ENCODE measurements at regions not wholly inside any gene's neighbourhood (a gene's known extent, or its start where the extent isn't known, plus 50 kb on each side); places are given as distances from the start of the nearest gene placed in this dataset.

- no peak overlapping the region for H3K27ac Mint-ChIP-seq
- 86% methylated on average over 6 of the region's 7 CpGs for WGBS (ENCODE audit: insufficient coverage)
- no peak for TF ChIP-seq CTCF (IDR thresholded peaks at IDR 0.05)
Measured at GRCh38 chr13:24087605-24088225, 72.8 kb upstream of the SPATA13 start.

GRCh38 chr13:24090049-24090448 lies 70.5 kb upstream of the SPATA13 start:
- Histone ChIP-seq H3K27ac (ENCODE audit: low read depth in 1 of 2, low read length in 2 of 2) (no peak overlapping the region), H3K4me1 (ENCODE audit: control insufficient read depth in 1 of 2, insufficient read depth in 2 of 2, low read length in 2 of 2) (no peaks in the 10 kb centered on the region), H3K79me2 (ENCODE audit: insufficient read depth, low read length) (no peaks in the 10 kb centered on the region), H3K9me3 (replicated peaks in 1 of 2; ENCODE audit: control insufficient read depth in 1 of 2, insufficient read depth in 1 of 2, low read length in 2 of 2) (no peaks in the 10 kb centered on the region), H3K4me3 (replicated peaks in 1 of 3; ENCODE audit: low read depth in 2 of 3, low read length in 3 of 3) (no peak overlapping the region), H2AFZ (ENCODE audit: insufficient read depth, low read depth, low read length, poor library complexity, severe bottlenecking) (no peak overlapping the region), H3K36me3 (replicated peaks in 1 of 2; ENCODE audit: control insufficient read depth in 1 of 2, insufficient read depth in 2 of 2, low read length in 2 of 2) (no peaks in the 10 kb centered on the region), H3K4me2 (replicated peaks; ENCODE audit: extremely low read depth, low read length, poor library complexity, severe bottlenecking) (no peak overlapping the region), H3K27me3 (ENCODE audit: control insufficient read depth in 2 of 2, insufficient read depth in 2 of 2, low read length in 2 of 2) (no peaks in the 10 kb centered on the region), H4K20me1 (ENCODE audit: insufficient read depth, low read length) (no peaks in the 10 kb centered on the region), H3K9ac (ENCODE audit: insufficient read depth, low read length, poor library complexity, severe bottlenecking) (no peak overlapping the region)
- 100% methylated on average over 1 of the region's 1 CpG for WGBS (ENCODE audit: insufficient coverage)
- no peak overlapping the region for H3K4me3 Mint-ChIP-seq
- no peaks in the 10 kb centered on the region for H3K9me3 Mint-ChIP-seq
- H3K4me1 Mint-ChIP-seq: no peaks in the 10 kb centered on the region
- intact Hi-C loops (cut with micrococcal nuclease): no loop called here
- H3K27me3 Mint-ChIP-seq (ENCODE audit: low read depth in 3 of 3): peaks cover 0 to 5% (median 3%) of the 10 kb centered on the region in 3 donors
- TF ChIP-seq CTCF (IDR thresholded peaks at IDR 0.05): no peak
- H3K27ac Mint-ChIP-seq: no peak overlapping the region
- H3K36me3 Mint-ChIP-seq: no peaks in the 10 kb centered on the region
- DNase-seq: peak in 1 of 3 donors; percentile 5

More at GRCh38 chr13:24087605-24088225, 72.8 kb upstream of the SPATA13 start:
- Histone ChIP-seq H2AFZ (ENCODE audit: insufficient read depth, low read depth, low read length, poor library complexity, severe bottlenecking) (no peak overlapping the region), H3K79me2 (ENCODE audit: insufficient read depth, low read length) (no peaks in the 10 kb centered on the region), H4K20me1 (ENCODE audit: insufficient read depth, low read length) (no peaks in the 10 kb centered on the region), H3K4me2 (replicated peaks; ENCODE audit: extremely low read depth, low read length, poor library complexity, severe bottlenecking) (no peak overlapping the region), H3K4me1 (ENCODE audit: control insufficient read depth in 1 of 2, insufficient read depth in 2 of 2, low read length in 2 of 2) (no peaks in the 10 kb centered on the region), H3K9me3 (replicated peaks in 1 of 2; ENCODE audit: control insufficient read depth in 1 of 2, insufficient read depth in 1 of 2, low read length in 2 of 2) (no peaks in the 10 kb centered on the region), H3K27me3 (ENCODE audit: control insufficient read depth in 2 of 2, insufficient read depth in 2 of 2, low read length in 2 of 2) (no peaks in the 10 kb centered on the region), H3K27ac (ENCODE audit: low read depth in 1 of 2, low read length in 2 of 2) (no peak overlapping the region), H3K36me3 (replicated peaks in 1 of 2; ENCODE audit: control insufficient read depth in 1 of 2, insufficient read depth in 2 of 2, low read length in 2 of 2) (no peaks in the 10 kb centered on the region), H3K9ac (ENCODE audit: insufficient read depth, low read length, poor library complexity, severe bottlenecking) (no peak overlapping the region), H3K4me3 (replicated peaks in 1 of 3; ENCODE audit: low read depth in 2 of 3, low read length in 3 of 3) (no peak overlapping the region)
- H3K4me3 Mint-ChIP-seq: no peak overlapping the region
- no peaks in the 10 kb centered on the region for H3K9me3 Mint-ChIP-seq
- intact Hi-C loops (cut with micrococcal nuclease): no loop called here
- no peaks in the 10 kb centered on the region for H3K36me3 Mint-ChIP-seq
- no peaks in the 10 kb centered on the region for H3K4me1 Mint-ChIP-seq
- H3K27me3 Mint-ChIP-seq (ENCODE audit: low read depth in 3 of 3): peaks cover 2 to 5% (median 3%) of the 10 kb centered on the region in 3 donors
- DNase-seq: no peak
